Vagina (tissue), 2 donors: ENCODE measurements at regions not wholly inside any gene's neighbourhood (a gene's known extent, or its start where the extent isn't known, plus 50 kb on each side); places are given as distances from the start of the nearest gene placed in this dataset.

ENCODE experiments used
- CTCF ChIP-seq, 3 experiments: fragments of 450-650 bp in 2 of 3; fragments of 200-600 bp in 1 of 3; sonication (generic) in 1 of 3; IDR thresholded peaks; one replicate each; pipeline ENCODE4 v1.5.1; 2017 to 2019; ENCODE audit warnings: antibody characterized with exemption in 3 of 3, mild to moderate bottlenecking in 2 of 3, moderate library complexity in 2 of 3
- POLR2A ChIP-seq, 2 donors: fragments of 450-650 bp; IDR thresholded peaks; one replicate each; pipeline ENCODE4 v1.6.1; 2017; ENCODE audit warnings: antibody characterized with exemption in 2 of 2, mild to moderate bottlenecking in 2 of 2, moderate library complexity in 2 of 2
- POLR2AphosphoS5 ChIP-seq, 2 donors: sonication (generic); formaldehyde crosslinking; IDR thresholded peaks; one replicate each; pipeline ENCODE4 v1.9.0; 2017; ENCODE audit warnings: antibody characterized with exemption in 2 of 2, mild to moderate bottlenecking in 2 of 2, low read depth in 1 of 2; ENCODE audit not compliant: insufficient read depth in 1 of 2

GRCh38 chr5:104186100-104186499 is 623.5 kb upstream of the NUDT12 start:
- TF ChIP-seq POLR2AphosphoS5 (IDR thresholded peaks at IDR 0.05; ENCODE audit: insufficient read depth in 1 of 2, low read depth in 1 of 2) (no peak), CTCF (IDR thresholded peaks at IDR 0.05) (no peak), POLR2A (IDR thresholded peaks at IDR 0.05) (no peak)
